ENCODE measurements at regions not wholly inside any gene's neighbourhood (a gene's known extent, or its start where the extent isn't known, plus 50 kb on each side); places are given as distances from the start of the nearest gene placed in this dataset.

GRCh38 chr6:168909288-168909687, 344.4 kb downstream of the THBS2 start:
- no peak for DNase-seq (ENCODE audit: low read depth in 2 of 2)

- no peak for DNase-seq (ENCODE audit: low read depth in 2 of 2)
Measured at GRCh38 chr6:168908887-168909286, 344.8 kb downstream of the THBS2 start.

GRCh38 chr6:168908166-168908565, 345.5 kb downstream of the THBS2 start:
- no peak for DNase-seq (ENCODE audit: low read depth in 2 of 2)

- no peak for DNase-seq (ENCODE audit: low read depth in 2 of 2)
Measured at GRCh38 chr6:168906391-168906790, 347.3 kb downstream of the THBS2 start.

DNA sequence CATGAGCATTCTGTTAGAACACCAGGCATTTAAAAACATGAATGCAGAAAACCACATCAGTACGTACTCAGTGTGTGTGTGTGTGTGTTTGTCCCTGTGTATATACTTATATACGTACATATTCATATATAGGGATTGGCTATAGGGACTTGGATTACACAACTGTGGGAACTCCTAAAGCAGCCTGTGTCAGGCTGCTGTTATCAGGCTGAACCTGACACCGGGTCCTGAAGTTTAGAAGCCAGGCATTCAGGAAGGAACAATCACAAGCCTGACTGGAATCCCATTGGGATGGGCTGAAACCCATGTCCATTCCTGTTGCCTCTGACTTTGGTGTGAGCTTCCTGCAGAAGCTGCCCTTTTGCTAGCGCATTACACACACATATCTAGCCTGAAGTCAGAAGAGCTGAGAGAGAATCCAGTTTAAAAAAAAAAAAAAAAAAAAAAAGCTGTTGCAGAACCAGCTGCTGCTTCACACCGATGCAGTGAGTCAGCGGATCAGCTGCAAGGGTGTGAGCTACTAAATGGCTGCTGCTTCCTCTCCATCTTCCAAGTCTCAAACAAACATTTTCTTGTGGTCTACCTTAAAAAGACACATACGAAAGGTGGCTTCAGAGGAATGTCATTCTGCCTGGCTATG, 348.1 kb downstream of the THBS2 start:
- DNase-seq (ENCODE audit: low read depth in 2 of 2), result no peak

GRCh38 chr6:168903613-168904345, 349.9 kb downstream of the THBS2 start:
- DNase-seq (ENCODE audit: low read depth in 2 of 2), result no peak

DNA sequence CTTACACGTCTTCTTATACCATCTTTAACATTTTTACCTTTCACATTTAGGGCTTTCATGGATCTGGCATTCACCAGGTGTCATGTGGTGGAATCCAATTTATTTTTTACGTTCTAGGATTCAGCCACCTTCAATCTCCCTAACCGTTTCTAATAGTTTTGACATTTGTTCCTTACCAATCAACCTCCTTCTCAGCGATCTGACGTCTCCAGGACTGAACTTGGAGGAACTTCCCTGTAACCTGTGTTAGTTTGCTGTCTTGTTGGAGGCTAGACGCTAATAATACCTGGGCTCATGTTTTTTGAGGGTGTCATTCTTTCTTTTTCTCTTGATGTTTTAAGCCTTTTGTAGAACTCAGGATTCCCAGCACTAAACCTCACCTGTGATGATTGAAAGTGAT, 351.6 kb downstream of the THBS2 start:
- no peak for DNase-seq (ENCODE audit: low read depth in 2 of 2)

DNA sequence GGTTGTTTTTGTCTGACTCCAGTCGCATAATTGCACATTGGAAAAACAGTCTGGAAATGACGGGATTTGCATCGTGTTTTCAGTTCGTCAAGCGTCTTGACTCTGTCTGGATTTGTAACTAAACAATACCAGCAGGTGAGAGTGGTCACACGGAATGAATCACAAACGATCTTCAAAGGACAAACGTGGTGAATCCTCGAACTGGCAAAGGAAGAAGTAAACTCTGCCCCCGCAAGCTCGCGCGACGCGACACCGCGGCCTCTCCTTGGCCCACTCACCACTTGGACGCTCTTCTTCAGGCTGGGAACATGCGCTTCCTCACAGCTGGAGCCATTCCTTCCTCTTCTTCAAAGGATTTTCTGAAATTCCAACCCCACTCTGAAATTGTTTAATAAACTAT, 352.6 kb downstream of the THBS2 start:
- DNase-seq (ENCODE audit: low read depth in 2 of 2), result no peak

GRCh38 chr6:168896321-168896720, 357.3 kb downstream of the THBS2 start:
- DNase-seq (ENCODE audit: low read depth in 2 of 2), result no peak

DNA sequence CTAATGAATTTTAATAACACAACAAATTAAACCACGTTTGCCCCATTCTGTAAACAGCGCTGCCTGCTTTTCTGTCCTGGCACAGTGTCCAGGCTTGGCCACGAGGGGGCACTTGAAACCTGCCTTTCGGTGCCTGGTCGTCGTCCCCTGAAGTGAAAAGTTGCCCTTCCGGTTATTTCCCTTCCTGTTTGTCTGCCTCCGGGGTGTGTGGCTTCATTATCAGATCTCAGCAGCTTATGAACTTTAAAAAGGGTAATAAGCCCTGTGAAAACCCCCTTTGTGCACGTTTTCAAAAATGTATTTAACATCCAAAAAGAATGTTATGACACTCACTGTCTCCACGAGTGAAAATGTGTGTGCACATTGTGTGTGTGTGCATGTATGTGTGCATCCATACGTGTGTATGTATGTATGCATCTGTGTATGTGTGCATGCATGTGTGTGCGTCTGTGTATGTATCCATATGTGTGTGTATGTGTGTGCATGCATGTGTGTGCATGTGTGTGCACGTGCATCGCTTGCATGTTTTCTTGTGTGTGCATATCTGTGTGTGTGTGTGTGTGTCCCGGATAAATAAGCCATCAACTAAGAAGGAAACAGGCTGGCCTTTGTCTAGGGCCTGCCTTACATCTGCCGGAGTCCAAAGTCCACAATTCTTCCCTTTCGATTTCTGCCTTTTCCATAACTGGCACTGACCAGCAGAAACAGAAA, 358.4 kb downstream of the THBS2 start:
- DNase-seq (ENCODE audit: low read depth in 2 of 2), result peak; percentile 59 to 63

DNA sequence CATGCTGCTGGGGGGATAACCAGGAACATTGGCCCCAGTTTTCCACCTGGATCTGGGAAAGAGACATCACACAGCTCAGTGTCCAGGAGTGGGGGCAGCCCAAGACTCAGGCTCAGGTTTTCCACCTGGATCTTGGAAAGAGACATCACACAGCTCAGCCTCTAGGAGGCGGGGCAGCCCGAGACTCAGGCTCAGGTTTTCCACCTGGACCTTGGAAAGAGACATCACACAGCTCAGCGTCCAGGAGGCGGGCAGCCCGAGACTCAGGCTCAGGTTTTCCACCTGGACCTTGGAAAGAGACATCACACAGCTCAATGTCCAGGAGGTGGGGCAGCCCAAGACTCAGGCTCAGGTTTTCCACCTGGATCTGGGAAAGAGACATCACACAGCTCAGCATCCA, 361.6 kb downstream of the THBS2 start:
- DNase-seq (ENCODE audit: low read depth in 2 of 2), result no peak

DNA sequence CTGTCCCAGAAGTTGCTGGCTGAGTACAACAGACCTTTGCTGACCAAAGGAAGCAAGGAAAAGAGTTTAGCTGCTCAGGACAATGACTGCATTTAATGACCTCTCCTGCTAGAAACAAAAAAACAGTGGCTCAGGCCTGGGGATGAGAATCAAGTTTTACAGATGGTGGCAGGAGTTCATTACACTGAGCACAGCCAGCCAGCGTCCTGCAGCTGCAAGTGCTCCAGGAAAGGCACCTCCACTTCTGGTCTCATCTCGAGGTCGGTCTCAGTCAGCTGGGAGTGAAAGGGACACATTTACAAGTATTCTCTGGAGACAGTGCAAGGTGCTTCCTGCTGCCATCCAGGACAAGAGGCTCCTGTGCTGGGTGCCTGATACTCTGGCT, 362.7 kb downstream of the THBS2 start:
- no peak for DNase-seq (ENCODE audit: low read depth in 2 of 2)

- no peak for DNase-seq (ENCODE audit: low read depth in 2 of 2)
Measured at GRCh38 chr6:168890306-168890980, 363.2 kb downstream of the THBS2 start.

DNA sequence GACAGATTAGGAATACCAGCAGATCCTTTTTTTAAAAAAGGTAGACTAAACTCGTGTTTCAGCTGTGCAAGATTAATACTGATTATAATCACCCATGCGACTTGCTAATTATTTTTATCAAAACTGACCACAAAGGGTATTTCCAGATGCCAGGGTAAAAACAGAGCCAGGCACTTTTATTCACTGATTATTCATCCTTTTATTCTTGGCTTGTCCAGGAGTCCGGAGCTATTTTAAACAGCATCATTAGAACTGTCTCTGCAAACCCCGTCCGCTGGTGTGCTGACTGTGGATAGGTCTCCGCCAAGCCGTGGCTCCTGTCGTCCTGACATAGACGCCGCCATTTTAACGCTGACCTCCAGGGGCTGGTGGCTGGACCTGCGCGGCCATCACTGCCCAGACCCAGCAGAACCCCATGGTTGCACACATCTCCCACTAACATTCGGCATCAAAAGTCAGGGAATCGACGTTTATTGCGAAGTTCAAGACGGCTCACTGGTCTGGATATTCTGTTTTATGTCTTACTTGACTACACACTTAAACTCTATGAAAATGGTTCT, 364.8 kb downstream of the THBS2 start:
- no peak for DNase-seq (ENCODE audit: low read depth in 2 of 2)

DNA sequence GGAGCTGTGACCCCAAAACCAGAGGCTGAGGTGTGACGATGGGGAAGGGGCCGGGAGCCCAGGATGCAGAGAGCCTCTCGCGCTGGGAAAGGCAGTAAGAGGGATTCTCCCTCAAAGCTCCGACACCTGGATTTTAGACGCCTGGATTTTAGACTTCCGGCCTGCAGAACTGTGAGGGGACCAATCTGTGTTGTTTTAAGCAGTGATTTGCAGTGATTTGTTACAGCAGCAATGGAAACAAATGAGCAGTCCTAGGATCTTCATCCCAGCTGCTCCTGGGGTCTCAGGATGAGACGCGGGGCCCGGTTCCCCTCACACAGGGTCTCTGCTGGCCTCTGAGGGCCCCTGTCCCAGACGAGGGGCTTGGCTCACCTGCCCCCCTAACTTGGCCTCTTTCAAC, 365.5 kb downstream of the THBS2 start:
- no peak for DNase-seq (ENCODE audit: low read depth in 2 of 2)

DNA sequence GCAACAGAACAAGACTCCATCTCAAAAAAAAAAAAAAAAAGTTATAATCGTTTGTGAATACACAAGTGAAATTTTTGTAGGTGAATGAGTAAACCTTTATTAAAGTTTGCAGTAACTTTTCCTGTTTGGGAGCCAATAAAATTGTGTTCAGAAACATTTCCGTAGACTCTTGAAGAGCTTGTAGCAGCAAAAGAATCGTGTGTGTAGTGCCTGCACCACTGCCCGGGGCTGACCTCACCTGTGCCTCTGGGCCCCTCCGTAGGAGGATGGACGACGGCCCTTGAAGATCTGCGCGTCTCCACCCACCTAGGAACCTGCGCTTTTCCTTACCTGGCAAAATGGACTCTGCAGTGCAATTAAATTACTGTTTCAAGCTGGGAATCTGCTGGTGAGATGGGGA, 366.0 kb downstream of the THBS2 start:
- DNase-seq (ENCODE audit: low read depth in 2 of 2), result no peak

DNA sequence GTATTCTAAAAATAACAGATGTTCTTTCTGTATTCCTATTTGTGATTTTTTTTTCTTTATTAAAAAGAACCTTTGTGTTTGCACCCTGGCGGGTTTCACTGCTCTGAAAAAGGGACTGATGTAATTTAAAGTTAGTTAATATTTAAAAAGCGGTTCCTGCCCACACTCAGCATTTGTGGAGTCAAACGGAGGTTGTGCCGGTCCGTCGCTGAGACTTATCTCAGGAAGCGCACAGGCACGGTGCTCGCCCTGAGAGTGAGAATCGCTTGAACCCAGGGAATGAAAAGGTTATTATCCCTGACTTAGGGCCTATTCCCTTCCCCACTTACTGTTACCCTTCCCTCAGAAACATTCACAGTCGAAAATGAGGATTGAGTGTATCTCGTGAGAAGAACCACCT, 366.7 kb downstream of the THBS2 start:
- DNase-seq (ENCODE audit: low read depth in 2 of 2), result no peak

GRCh38 chr6:168885751-168886742, 367.6 kb downstream of the THBS2 start:
- DNase-seq (ENCODE audit: low read depth in 2 of 2), result no peak

DNA sequence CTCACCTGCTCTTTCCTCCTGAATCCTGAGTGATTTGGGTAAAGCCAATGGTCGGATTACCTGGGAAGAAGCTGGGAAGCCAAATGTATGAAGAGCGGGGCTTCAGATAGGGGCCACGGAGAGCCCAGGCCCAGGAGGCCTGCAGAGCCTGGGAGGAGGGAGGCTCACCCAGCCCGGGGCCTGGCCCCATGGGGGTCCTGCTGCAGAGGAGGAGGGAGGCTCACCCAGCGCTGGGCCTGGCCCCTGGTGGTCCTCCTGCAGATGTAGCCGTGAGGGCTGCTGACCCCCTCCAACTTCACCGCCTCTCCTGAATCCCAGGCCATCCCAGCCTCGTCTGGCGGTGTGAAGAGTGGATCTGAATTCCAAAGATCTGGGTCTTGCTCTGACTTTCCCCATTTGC, 368.4 kb downstream of the THBS2 start:
- no peak for DNase-seq (ENCODE audit: low read depth in 2 of 2)

- DNase-seq (ENCODE audit: low read depth in 2 of 2), result peak; percentile 73 to 79
Measured at GRCh38 chr6:168884646-168885086, 369.0 kb downstream of the THBS2 start.

All from stimulated activated CD4-positive, alpha-beta T cell treated with anti-CD3 and anti-CD28 coated beads, Interleukin-1b, Interleukin-23, amount 100 ng/mL, for 4 hours (primary cell).